Mesenchymal stem cell (in vitro differentiated cells and primary cell): ENCODE measurements at regions not wholly inside any gene's neighbourhood (a gene's known extent, or its start where the extent isn't known, plus 50 kb on each side); places are given as distances from the start of the nearest gene placed in this dataset.
"Not testable (repeated sequence)": the region's sequence is repeated elsewhere in the genome, so short reads cannot be mapped to it uniquely, and the experiment has no call there.

Experiments used
- DNase-seq: peaks from one replicate; pipeline ENCODE4 v3.0.0-alpha.2; 2013
- H2AFZ ChIP-seq: one replicate; pipeline ENCODE4 v1.6.1; 2013; ENCODE audit warnings: low read depth, mild to moderate bottlenecking, control low read depth, inconsistent platforms, low read length, moderate library complexity
- H2AK5ac ChIP-seq: 2 replicates; pipeline ENCODE4 v1.6.1; 2013; ENCODE audit warnings: low read length, moderate library complexity, mild to moderate bottlenecking, inconsistent platforms; ENCODE audit not compliant: severe bottlenecking
- H2BK120ac ChIP-seq: one replicate; pipeline ENCODE4 v1.6.1; 2013; ENCODE audit warnings: low read depth, mild to moderate bottlenecking, inconsistent platforms, low read length, moderate library complexity
- H2BK12ac ChIP-seq, 2 experiments: one replicate each; pipeline ENCODE4 v1.6.1; 2013; ENCODE audit warnings: inconsistent platforms in 2 of 2, low read length in 2 of 2, mild to moderate bottlenecking in 2 of 2, moderate library complexity in 2 of 2, control low read depth in 1 of 2
- H2BK15ac ChIP-seq: one replicate; pipeline ENCODE4 v1.6.1; 2013; ENCODE audit warnings: mild to moderate bottlenecking, low read depth, inconsistent platforms; ENCODE audit not compliant: poor library complexity, severe bottlenecking
- H2BK5ac ChIP-seq: 2 replicates; pipeline ENCODE4 v1.6.1; 2013; ENCODE audit warnings: low read depth, mild to moderate bottlenecking, low read length, control low read depth, inconsistent platforms; ENCODE audit not compliant: poor library complexity, severe bottlenecking
- H3K14ac ChIP-seq, 2 experiments: one replicate each; pipeline ENCODE4 v1.6.1; 2013; ENCODE audit warnings: inconsistent platforms in 2 of 2, low read length in 2 of 2, control low read depth in 1 of 2, mild to moderate bottlenecking in 1 of 2, moderate library complexity in 1 of 2
- H3K18ac ChIP-seq, 2 experiments: one replicate each; pipeline ENCODE4 v1.6.1; 2013; ENCODE audit warnings: inconsistent platforms in 2 of 2, low read length in 2 of 2, control low read depth in 1 of 2, low read depth in 1 of 2, mild to moderate bottlenecking in 1 of 2
- H3K23ac ChIP-seq, 2 experiments: one replicate each; pipeline ENCODE4 v1.6.1; 2013; ENCODE audit warnings: inconsistent platforms in 2 of 2, low read length in 2 of 2, mild to moderate bottlenecking in 2 of 2, moderate library complexity in 2 of 2, control low read depth in 1 of 2
- H3K27ac ChIP-seq: 2 replicates; pipeline ENCODE4 v1.5.1; 2013; ENCODE audit warnings: mild to moderate bottlenecking, moderate library complexity, low read length, control low read depth, inconsistent platforms; ENCODE audit not compliant: poor library complexity, severe bottlenecking
- H3K27me3 ChIP-seq, 2 experiments: 2 replicates each; pipeline versions ENCODE4 v1.6.1 to v1.7.0; 2013; ENCODE audit warnings: low read length in 2 of 2, mild to moderate bottlenecking in 2 of 2, moderate library complexity in 2 of 2, control low read depth in 1 of 2, inconsistent platforms in 1 of 2; ENCODE audit not compliant: control insufficient read depth in 1 of 2, insufficient read depth in 1 of 2
- H3K36me3 ChIP-seq, 2 experiments: 2 replicates each; pipeline versions ENCODE4 v1.6.1 to v1.7.0; 2013; ENCODE audit warnings: low read length in 2 of 2, control low read depth in 1 of 2, inconsistent platforms in 1 of 2, low read depth in 1 of 2, mild to moderate bottlenecking in 1 of 2; ENCODE audit not compliant: insufficient read depth in 2 of 2, control insufficient read depth in 1 of 2
- H3K4ac ChIP-seq, 2 experiments: one replicate each; pipeline ENCODE4 v1.6.1; 2013; ENCODE audit warnings: inconsistent platforms in 2 of 2, low read length in 2 of 2, mild to moderate bottlenecking in 2 of 2, moderate library complexity in 2 of 2, control low read depth in 1 of 2, low read depth in 1 of 2
- H3K4me1 ChIP-seq: 2 replicates; pipeline ENCODE4 v1.6.1; 2013; ENCODE audit warnings: low read depth, low read length, control low read depth; ENCODE audit not compliant: control insufficient read depth, insufficient read depth
- H3K4me2 ChIP-seq: 2 replicates; pipeline ENCODE4 v1.6.1; 2013; ENCODE audit warnings: low read length, mild to moderate bottlenecking, inconsistent platforms; ENCODE audit not compliant: poor library complexity, severe bottlenecking
- H3K4me3 ChIP-seq, 2 experiments: 2 replicates each; pipeline versions ENCODE4 v1.5.1 to v1.7.0; 2013; ENCODE audit warnings: low read length in 2 of 2, mild to moderate bottlenecking in 2 of 2, control low read depth in 1 of 2, low read depth in 1 of 2; ENCODE audit not compliant: insufficient read depth in 1 of 2
- H3K79me1 ChIP-seq: replicated peaks from 2 replicates; pipeline ENCODE4 v1.6.1; 2013; ENCODE audit warnings: mild to moderate bottlenecking, control low read depth, low read length, inconsistent platforms; ENCODE audit not compliant: poor library complexity, severe bottlenecking
- H3K9ac ChIP-seq: 2 replicates; pipeline ENCODE4 v1.7.0; 2013; ENCODE audit warnings: mild to moderate bottlenecking, low read length, moderate library complexity
- H3K9me3 ChIP-seq: 2 replicates; pipeline ENCODE4 v1.7.0; 2013; ENCODE audit warnings: mild to moderate bottlenecking, low read length; ENCODE audit not compliant: control insufficient read depth
- H4K8ac ChIP-seq: one replicate; pipeline ENCODE4 v1.6.1; 2013; ENCODE audit warnings: inconsistent platforms, mild to moderate bottlenecking, low read length, moderate library complexity
- H4K91ac ChIP-seq: one replicate; pipeline ENCODE4 v1.6.1; 2013; ENCODE audit warnings: mild to moderate bottlenecking, low read length, inconsistent platforms
- WGBS: methylation state at CpG from one replicate; pipeline ENCODE4 v1.1.7; 2013; ENCODE audit warnings: mixed read lengths; 5-methylcytosine and 5-hydroxymethylcytosine counted together

DNA sequence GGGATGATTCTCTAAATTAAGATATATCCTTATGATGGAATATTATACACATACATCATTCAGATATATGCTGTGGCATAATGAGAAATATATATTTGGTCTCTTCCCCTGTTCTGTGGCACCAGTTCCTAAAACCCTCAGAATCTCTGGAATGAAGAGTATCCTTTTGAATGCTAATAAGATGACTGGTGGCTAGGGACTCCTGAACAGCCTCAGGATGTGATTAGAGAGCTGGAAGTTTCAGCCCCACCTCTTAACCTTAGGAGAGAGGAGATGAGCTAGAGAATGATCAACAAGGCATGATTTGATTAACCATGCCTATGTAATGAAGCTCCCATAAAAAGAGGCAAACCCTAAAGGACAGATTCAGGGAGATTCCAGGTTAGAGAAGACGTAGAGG lies 632.0 kb downstream of the IQCM start:
- no peak overlapping the region for H3K9ac ChIP-seq
- no peaks in the 10 kb centered on the region for H3K36me3 ChIP-seq
- H2BK120ac ChIP-seq: no peak overlapping the region
- no peak overlapping the region for H2BK12ac ChIP-seq
- H3K14ac ChIP-seq: no peak overlapping the region
- H3K4ac ChIP-seq: no peak overlapping the region
- H4K91ac ChIP-seq: no peak overlapping the region
- no peak overlapping the region for H3K4me3 ChIP-seq
- H3K4me2 ChIP-seq: no peak overlapping the region
- no peak for DNase-seq
- no peaks in the 10 kb centered on the region for H3K27me3 ChIP-seq
- no peaks in the 10 kb centered on the region for H3K9me3 ChIP-seq
- WGBS: no CpG with 5 or more reads among the region's 1 CpG
- H2BK15ac ChIP-seq: no peak overlapping the region
- no peak overlapping the region for H3K27ac ChIP-seq
- no peak overlapping the region for H2AFZ ChIP-seq
- H3K18ac ChIP-seq: no peak overlapping the region
- H3K79me1 ChIP-seq: no peaks in the 10 kb centered on the region
- no peak overlapping the region for H2AK5ac ChIP-seq
- H2BK5ac ChIP-seq: no peak overlapping the region
- no peak overlapping the region for H4K8ac ChIP-seq
- no peaks in the 10 kb centered on the region for H3K4me1 ChIP-seq
- H3K23ac ChIP-seq: no peak overlapping the region

DNA sequence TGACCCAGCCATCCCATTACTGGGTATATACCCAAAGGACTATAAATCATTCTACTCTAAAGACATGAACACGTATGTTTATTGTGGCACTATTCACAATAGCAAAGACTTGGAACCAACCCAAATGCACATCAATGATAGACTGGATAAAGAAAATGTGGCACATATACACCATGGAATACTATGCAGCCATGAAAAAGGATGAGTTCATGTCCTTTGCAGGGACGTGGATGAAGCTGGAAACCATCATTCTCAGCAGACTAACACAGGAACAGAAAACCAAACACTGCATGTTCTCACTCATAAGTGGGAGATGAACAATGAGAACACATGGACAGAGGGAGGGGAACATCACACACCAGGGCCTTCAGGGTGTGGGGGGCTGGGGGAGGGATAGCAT lies 634.2 kb downstream of the IQCM start:
- not testable (repeated sequence) for H3K4me2 ChIP-seq, H3K14ac ChIP-seq, H3K27ac ChIP-seq, H2AK5ac ChIP-seq, H2BK12ac ChIP-seq, H3K9ac ChIP-seq, H4K91ac ChIP-seq, H2BK120ac ChIP-seq, H2AFZ ChIP-seq, H3K27me3 ChIP-seq, H3K79me1 ChIP-seq, H3K4me1 ChIP-seq, H3K36me3 ChIP-seq, H4K8ac ChIP-seq, DNase-seq, H3K4me3 ChIP-seq, H3K9me3 ChIP-seq, H2BK5ac ChIP-seq, H2BK15ac ChIP-seq, H3K4ac ChIP-seq, H3K23ac ChIP-seq, H3K18ac ChIP-seq
- 50% methylated on average over 1 of the region's 2 CpGs for WGBS

DNA sequence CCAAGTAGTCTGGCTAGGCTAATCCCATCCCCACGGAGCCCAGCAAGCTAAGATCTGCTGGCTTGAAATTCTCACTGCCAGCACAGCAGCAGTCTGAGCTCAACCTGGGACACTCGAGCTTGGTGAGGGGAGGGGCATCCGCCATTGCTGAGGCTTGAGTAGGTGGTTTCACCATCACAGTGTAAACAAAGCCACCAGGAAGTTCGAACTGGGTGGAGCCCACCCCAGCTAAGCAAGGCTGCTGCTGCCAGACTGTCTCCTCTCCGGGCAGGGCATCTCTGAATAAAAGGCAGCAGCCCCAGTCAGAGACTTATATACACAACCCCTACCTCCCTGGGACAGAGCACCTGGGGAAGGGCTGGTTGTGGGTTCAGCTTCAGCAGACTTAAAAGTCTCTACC lies 639.6 kb downstream of the IQCM start:
- no peak for DNase-seq
- no peak overlapping the region for H2BK12ac ChIP-seq
- H3K4me1 ChIP-seq: no peaks in the 10 kb centered on the region
- H3K27ac ChIP-seq: no peak overlapping the region
- H3K4me2 ChIP-seq: no peak overlapping the region
- no peak overlapping the region for H3K4ac ChIP-seq
- no peak overlapping the region for H2BK5ac ChIP-seq
- no peak overlapping the region for H3K23ac ChIP-seq
- no peak overlapping the region for H3K4me3 ChIP-seq
- H3K36me3 ChIP-seq: no peaks in the 10 kb centered on the region
- H3K18ac ChIP-seq: no peak overlapping the region
- H3K9me3 ChIP-seq: no peaks in the 10 kb centered on the region
- no peak overlapping the region for H4K8ac ChIP-seq
- H2AK5ac ChIP-seq: no peak overlapping the region
- no peak overlapping the region for H3K14ac ChIP-seq
- no peak overlapping the region for H2BK15ac ChIP-seq
- H2AFZ ChIP-seq: no peak overlapping the region
- H3K9ac ChIP-seq: no peak overlapping the region
- H2BK120ac ChIP-seq: no peak overlapping the region
- 46% methylated on average over 3 of the region's 5 CpGs for WGBS
- H3K79me1 ChIP-seq: no peaks in the 10 kb centered on the region
- no peak overlapping the region for H4K91ac ChIP-seq
- no peaks in the 10 kb centered on the region for H3K27me3 ChIP-seq

- no peak overlapping the region for H3K14ac ChIP-seq
- H3K23ac ChIP-seq: no peak overlapping the region
- no peak overlapping the region for H2BK5ac ChIP-seq
- WGBS: 77% methylated on average over 5 of the region's 5 CpGs
- no peak overlapping the region for H3K27ac ChIP-seq
- no peak overlapping the region for H3K4me3 ChIP-seq
- H3K4me2 ChIP-seq: no peak overlapping the region
- no peak overlapping the region for H2BK12ac ChIP-seq
- no peak overlapping the region for H2BK120ac ChIP-seq
- no peaks in the 10 kb centered on the region for H3K9me3 ChIP-seq
- H4K8ac ChIP-seq: no peak overlapping the region
- H3K9ac ChIP-seq: no peak overlapping the region
- no peaks in the 10 kb centered on the region for H3K27me3 ChIP-seq
- H2BK15ac ChIP-seq: no peak overlapping the region
- H3K36me3 ChIP-seq: no peaks in the 10 kb centered on the region
- no peak overlapping the region for H3K4ac ChIP-seq
- H3K4me1 ChIP-seq: no peaks in the 10 kb centered on the region
- no peak for DNase-seq
- H3K18ac ChIP-seq: no peak overlapping the region
- no peaks in the 10 kb centered on the region for H3K79me1 ChIP-seq
- H2AK5ac ChIP-seq: no peak overlapping the region
- no peak overlapping the region for H4K91ac ChIP-seq
- H2AFZ ChIP-seq: no peak overlapping the region
Measured at GRCh38 chr4:149175549-149175948, 640.1 kb downstream of the IQCM start.
